SIG-M5 treated with dmso at 0.1 percent for 504 hours (cell line): ENCODE measurements at regions not wholly inside any gene's neighbourhood (a gene's known extent, or its start where the extent isn't known, plus 50 kb on each side); places are given as distances from the start of the nearest gene placed in this dataset.

ENCODE experiments used
- DNase-seq: peaks from one replicate; lab custom pipeline; 2025; ENCODE audit not compliant: unreplicated experiment; lab: John Stamatoyannopoulos, UW

DNA sequence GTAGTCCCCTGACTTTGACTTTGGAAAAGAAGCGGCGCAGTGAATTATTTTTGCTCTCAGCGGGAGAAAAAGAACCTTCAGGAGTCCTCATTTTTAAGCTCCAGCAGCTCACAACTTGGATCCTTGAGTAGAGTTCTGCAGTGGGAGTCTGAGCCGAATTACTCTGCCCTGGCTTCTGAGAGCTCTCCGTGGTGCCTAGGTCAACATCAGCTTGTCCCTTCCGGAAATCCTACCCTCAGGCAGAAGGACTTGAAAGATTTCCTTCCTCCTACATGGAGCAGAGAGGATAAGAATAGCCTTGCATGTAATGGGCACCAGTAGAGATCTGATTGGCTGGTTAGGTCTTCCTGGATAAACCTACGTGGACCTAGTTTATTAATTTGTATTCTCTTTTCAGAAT, 549.7 kb upstream of the TENM3 start:
- no peak for DNase-seq

GRCh38 chr4:181698221-181698620, 545.0 kb upstream of the TENM3 start:
- DNase-seq = no peak

GRCh38 chr4:181701214-181701613, 542.0 kb upstream of the TENM3 start:
- peak; percentile 7 for DNase-seq

DNA sequence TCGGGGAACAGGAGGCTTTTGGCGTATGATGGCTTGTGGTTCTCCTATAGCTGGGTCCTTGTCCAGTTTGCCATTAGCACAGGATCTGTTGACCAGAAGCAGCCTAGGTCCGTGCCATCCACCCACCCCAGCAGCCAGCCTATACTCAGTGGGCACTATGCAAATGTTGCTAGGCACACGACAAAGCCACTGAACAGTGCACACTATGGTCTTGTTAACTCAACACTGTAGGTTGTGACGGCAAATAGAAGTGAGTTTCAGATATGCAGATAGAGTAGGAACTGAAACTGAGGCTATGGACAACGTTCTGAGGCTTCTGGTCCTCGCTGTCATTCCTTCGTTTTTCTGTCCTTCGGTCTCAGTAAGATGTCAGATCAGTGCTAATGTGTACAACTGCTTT, 541.3 kb upstream of the TENM3 start:
- DNase-seq = no peak

- DNase-seq = no peak
Measured at GRCh38 chr4:181702864-181703495, 540.2 kb upstream of the TENM3 start.

DNA sequence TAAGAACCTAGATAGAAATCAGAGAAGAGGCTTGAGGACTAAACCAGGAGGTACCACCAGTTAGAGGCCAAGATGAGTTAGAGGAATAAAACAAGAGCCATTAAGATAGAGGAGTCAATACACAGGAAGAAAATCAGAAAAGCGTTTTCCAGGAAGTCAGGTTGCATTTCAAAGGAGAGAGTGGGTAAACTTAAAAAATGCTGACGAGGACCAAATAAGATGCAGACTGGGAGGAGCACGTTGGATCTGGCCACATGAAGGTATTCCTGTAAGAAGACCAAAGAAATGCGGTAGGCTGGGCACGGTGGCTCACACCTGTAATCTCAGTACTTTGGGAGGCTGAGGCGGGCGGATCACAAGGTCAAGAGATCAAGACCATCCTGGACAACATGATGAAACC, 533.1 kb upstream of the TENM3 start:
- no peak for DNase-seq

DNA sequence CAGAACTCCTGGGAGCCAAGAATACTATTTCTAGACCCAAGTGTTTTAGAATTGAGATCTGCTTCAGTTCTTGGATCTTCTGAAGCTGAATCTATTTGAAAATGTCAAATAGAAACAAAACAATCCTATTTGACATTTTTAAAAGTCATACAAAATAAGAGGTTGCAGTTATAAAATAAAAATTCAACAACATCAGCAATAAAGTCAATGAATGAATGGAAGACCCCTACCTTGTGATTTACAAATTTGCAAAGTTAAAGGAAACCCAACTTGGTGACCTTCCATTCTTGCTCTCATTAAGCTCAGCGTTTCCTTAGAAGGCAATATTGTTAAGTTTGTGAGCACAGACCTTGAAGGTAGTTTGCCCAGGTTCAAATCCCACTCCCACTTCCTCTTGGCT, 531.8 kb upstream of the TENM3 start:
- DNase-seq = no peak

GRCh38 chr4:181728305-181728966, 514.8 kb upstream of the TENM3 start:
- DNase-seq = no peak

DNA sequence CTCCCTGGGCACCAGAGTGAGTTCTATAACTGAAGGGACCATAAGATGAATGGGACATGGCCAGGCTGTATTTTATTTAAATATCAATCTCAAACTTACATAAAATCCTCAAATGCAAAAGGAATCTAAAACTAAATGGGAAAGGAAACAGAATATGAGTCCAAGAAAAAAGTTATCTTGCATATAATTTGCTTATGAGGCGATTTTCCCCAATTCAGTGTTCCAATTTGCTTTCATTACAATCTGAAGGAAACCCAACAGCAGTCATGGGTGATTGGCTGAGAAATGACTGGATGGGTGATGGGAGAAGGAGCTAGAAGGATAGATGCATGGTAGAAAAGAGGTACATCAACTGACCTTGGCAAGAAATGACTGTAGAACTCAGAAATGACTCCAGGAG, 511.3 kb upstream of the TENM3 start:
- no peak for DNase-seq

- DNase-seq = no peak
Measured at GRCh38 chr4:181737744-181738143, 505.5 kb upstream of the TENM3 start.

GRCh38 chr4:181739031-181739430, 504.2 kb upstream of the TENM3 start:
- no peak for DNase-seq

DNA sequence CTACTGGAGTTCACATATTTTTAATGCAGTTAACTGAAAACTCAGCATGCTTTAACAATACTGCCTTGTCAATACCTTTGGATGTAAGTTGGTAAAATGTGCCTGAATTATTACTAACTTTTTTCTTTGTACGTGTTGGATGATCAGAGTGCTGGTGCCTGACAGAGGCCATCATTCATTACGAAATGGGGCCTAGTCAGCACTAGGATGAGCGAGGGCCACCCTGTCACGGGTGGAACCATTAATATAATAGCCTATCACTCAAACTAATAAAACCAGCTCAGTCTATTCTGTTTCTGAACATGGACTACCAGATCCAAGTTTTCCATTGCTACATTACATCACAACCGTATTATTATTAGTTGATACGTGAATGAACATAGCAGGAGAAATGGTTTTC, 501.7 kb upstream of the TENM3 start:
- no peak for DNase-seq

- DNase-seq = no peak
Measured at GRCh38 chr4:181745933-181746625, 497.1 kb upstream of the TENM3 start.

DNA sequence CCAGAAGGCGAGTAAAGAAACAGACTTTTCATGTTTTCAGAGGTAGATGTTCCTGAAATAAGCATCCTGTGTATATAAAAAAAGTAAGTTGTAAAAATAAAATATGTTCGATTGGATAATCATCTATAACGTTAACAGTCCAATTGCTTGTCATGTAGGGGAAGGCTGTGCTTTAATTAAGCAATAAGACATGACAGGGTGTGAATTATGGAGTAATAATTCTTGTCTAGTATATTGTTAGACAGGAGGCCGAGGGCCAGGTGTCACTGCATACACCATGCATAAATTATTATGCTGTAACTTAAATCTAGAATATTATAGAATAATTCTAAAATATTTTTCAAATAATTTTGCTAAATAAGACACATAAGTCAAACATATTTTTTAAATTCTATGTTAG, 494.6 kb upstream of the TENM3 start:
- no peak for DNase-seq

GRCh38 chr4:181752516-181752915, 490.7 kb upstream of the TENM3 start:
- DNase-seq = no peak

DNA sequence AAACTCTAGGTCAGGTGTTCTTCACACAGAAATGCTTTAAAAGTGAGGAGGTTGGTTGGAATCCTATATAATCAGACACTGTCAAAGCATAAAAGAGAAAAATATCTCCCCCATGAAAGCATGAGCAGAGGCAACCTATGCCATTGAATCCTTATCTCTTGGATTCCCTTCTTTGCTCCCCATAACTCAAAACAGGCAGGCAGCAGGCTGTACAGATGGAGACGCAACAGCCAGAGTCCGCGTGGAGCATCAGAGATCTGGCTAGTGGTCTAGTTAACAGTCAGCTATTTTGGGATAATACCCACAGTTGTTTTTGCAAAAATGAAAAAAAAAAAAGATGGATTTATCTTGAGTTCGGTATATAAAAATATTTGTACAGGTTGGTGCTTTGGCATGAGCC, 490.0 kb upstream of the TENM3 start:
- DNase-seq = no peak

GRCh38 chr4:181755846-181756245, 487.4 kb upstream of the TENM3 start:
- no peak for DNase-seq

DNA sequence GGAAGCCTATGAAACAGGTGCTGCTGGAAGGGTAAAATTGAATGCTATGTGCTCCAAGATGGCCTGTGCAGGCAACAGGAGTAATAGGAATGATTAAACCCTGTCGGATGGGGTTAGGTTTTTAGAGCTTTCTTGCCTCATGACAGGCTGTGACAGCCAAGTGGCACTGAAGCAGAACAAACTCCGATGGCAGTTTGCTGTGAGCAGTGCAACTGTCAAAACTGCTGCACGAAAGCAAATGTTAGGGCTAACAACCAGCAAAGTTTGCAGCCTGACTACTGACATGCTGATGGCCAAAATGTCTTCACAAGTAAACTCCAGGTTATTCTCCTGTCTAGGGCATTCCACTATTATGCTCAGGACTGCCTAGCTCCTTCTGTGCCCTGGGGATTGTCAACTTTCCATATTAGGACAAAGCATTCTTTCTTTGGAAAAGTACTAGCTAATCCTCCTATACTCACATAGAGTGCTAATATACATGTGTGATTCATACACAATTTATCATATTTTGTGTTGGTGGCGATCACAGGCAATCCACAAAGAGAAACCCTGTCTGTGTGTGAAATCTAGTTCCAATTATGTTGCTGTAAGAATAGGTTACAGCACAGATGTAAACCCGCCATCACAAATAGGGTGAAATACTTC, 486.6 kb upstream of the TENM3 start:
- no peak for DNase-seq

GRCh38 chr4:181757098-181757497, 486.1 kb upstream of the TENM3 start:
- no peak for DNase-seq

- no peak for DNase-seq
Measured at GRCh38 chr4:181757910-181758660, 485.1 kb upstream of the TENM3 start.

- DNase-seq = no peak
Measured at GRCh38 chr4:181760560-181760959, 482.6 kb upstream of the TENM3 start.
